IMR-90 (cell line): ENCODE measurements at regions not wholly inside any gene's neighbourhood (a gene's known extent, or its start where the extent isn't known, plus 50 kb on each side); places are given as distances from the start of the nearest gene placed in this dataset.

Experiments
- ATAC-seq: fragments of 200-7000 bp; cut with Tn5 transposase; 2 replicates; pipeline ENCODE4 v1.9.1; 2020; ENCODE audit warnings: low read depth, mild to moderate bottlenecking, moderate library complexity
- BruUV-seq: library from RNA; stranded (reverse); fragments of 400-500 nt; replicated peaks from 2 replicates; lab custom pipeline; 2021; lab: Mats Ljungman, UMichigan
- CTCF ChIA-PET: fragments of 300-600 bp; formaldehyde crosslinking; extraction: SDS; loops from one replicate; lab custom pipeline; 2021; ENCODE audit warnings: antibody characterized with exemption; lab: Yijun Ruan, JAX
- POLR2A ChIA-PET: fragments of 300-600 bp; sonication (Branson Sonifier 250); formaldehyde crosslinking; loops from one replicate; lab custom pipeline; 2022; ENCODE audit warnings: antibody characterized with exemption; ENCODE audit not compliant: unreplicated experiment; lab: Charles Lee
- DNase-seq: peaks from one replicate; pipeline ENCODE4 v3.0.0; 2013
- H2AFZ ChIP-seq: replicated peaks from 2 replicates; pipeline ENCODE3; 2013; ENCODE audit warnings: low read length, mild to moderate bottlenecking; ENCODE audit not compliant: poor library complexity
- H2AK5ac ChIP-seq: 2 replicates; pipeline ENCODE4 v1.6.1; 2013; ENCODE audit warnings: low read depth, low read length, inconsistent platforms
- H2AK9ac ChIP-seq: replicated peaks from 2 replicates; pipeline ENCODE3; 2013; ENCODE audit warnings: mild to moderate bottlenecking, low read depth, low read length, moderate library complexity; ENCODE audit not compliant: poor library complexity
- H2BK120ac ChIP-seq: 2 replicates; pipeline ENCODE4 v1.6.1; 2013; ENCODE audit warnings: low read depth, low read length, inconsistent platforms
- H2BK15ac ChIP-seq: 3 replicates; pipeline ENCODE4 v1.6.1; 2013; ENCODE audit warnings: low read depth, low read length, inconsistent platforms
- H2BK20ac ChIP-seq: 2 replicates; pipeline ENCODE4 v1.6.1; 2013; ENCODE audit warnings: low read depth, mild to moderate bottlenecking, inconsistent platforms, low read length, moderate library complexity
- H2BK5ac ChIP-seq: 2 replicates; pipeline ENCODE4 v1.6.1; 2013; ENCODE audit warnings: mild to moderate bottlenecking, low read depth, low read length, inconsistent platforms; ENCODE audit not compliant: poor library complexity, severe bottlenecking
- H3K14ac ChIP-seq: replicated peaks from 2 replicates; pipeline ENCODE4 v1.6.1; 2013; ENCODE audit warnings: low read depth, low read length, inconsistent platforms
- H3K18ac ChIP-seq: 2 replicates; pipeline ENCODE4 v1.6.1; 2013; ENCODE audit warnings: low read depth, low read length, control low read depth
- H3K23ac ChIP-seq: 2 replicates; pipeline ENCODE4 v1.6.1; 2013; ENCODE audit warnings: low read depth, low read length, inconsistent platforms
- H3K27ac ChIP-seq: 2 replicates; pipeline ENCODE4 v1.5.1; 2013; ENCODE audit warnings: mild to moderate bottlenecking, control low read depth, low read length; ENCODE audit not compliant: insufficient read depth
- H3K27me3 ChIP-seq: 2 replicates; pipeline ENCODE4 v1.6.1; 2013; ENCODE audit warnings: low read length; ENCODE audit not compliant: control insufficient read depth, insufficient read depth
- H3K36me3 ChIP-seq: 2 replicates; pipeline ENCODE4 v1.6.1; 2013; ENCODE audit warnings: low read length, mixed read lengths; ENCODE audit not compliant: control insufficient read depth, insufficient read depth
- H3K4ac ChIP-seq: 2 replicates; pipeline ENCODE4 v1.6.1; 2013; ENCODE audit warnings: low read depth, low read length, inconsistent platforms
- H3K4me1 ChIP-seq: 2 replicates; pipeline ENCODE4 v1.6.1; 2013; ENCODE audit warnings: low read length, mixed read lengths; ENCODE audit not compliant: control insufficient read depth, insufficient read depth
- H3K4me2 ChIP-seq: 2 replicates; pipeline ENCODE4 v1.6.1; 2013; ENCODE audit warnings: low read depth, mild to moderate bottlenecking, control low read depth, low read length, moderate library complexity
- H3K4me3 ChIP-seq: 2 replicates; pipeline ENCODE4 v1.5.1; 2013; ENCODE audit warnings: low read depth, mild to moderate bottlenecking, control low read depth, low read length, moderate library complexity; ENCODE audit not compliant: insufficient read depth
- H3K56ac ChIP-seq: 2 replicates; pipeline ENCODE4 v1.6.1; 2013; ENCODE audit warnings: low read length, inconsistent platforms; ENCODE audit not compliant: insufficient read depth; ENCODE audit errors: extremely low read depth
- H3K79me1 ChIP-seq, 2 experiments: 2 replicates each; pipeline ENCODE4 v1.6.1; 2013; ENCODE audit warnings: low read length in 2 of 2, inconsistent platforms in 1 of 2, low read depth in 1 of 2
- H3K9ac ChIP-seq: 2 replicates; pipeline ENCODE4 v1.6.1; 2013; ENCODE audit warnings: low read depth, low read length, control low read depth
- H3K9me1 ChIP-seq: 2 replicates; pipeline ENCODE4 v1.6.1; 2013; ENCODE audit warnings: low read length, inconsistent platforms; ENCODE audit not compliant: insufficient read depth
- H3K9me3 ChIP-seq: 2 replicates; pipeline ENCODE4 v1.6.1; 2013; ENCODE audit warnings: low read length; ENCODE audit not compliant: control insufficient read depth, insufficient read depth
- H4K20me1 ChIP-seq: 2 replicates; pipeline ENCODE4 v1.6.1; 2013; ENCODE audit warnings: low read length, inconsistent platforms; ENCODE audit not compliant: insufficient read depth
- H4K5ac ChIP-seq: 2 replicates; pipeline ENCODE4 v1.6.1; 2013; ENCODE audit warnings: mild to moderate bottlenecking, low read depth, low read length, control low read depth
- H4K8ac ChIP-seq, 2 experiments: 2 replicates each; pipeline ENCODE4 v1.6.1; 2013; ENCODE audit warnings: low read depth in 2 of 2, low read length in 2 of 2, control low read depth in 1 of 2, inconsistent platforms in 1 of 2
- H4K91ac ChIP-seq: 2 replicates; pipeline ENCODE4 v1.6.1; 2013; ENCODE audit warnings: low read depth, low read length, inconsistent platforms; ENCODE audit not compliant: insufficient read depth
- BHLHE40 ChIP-seq: fragments of 150-350 bp; IDR thresholded peaks from 2 replicates; pipeline ENCODE4 v1.6.1; 2016; ENCODE audit warnings: mild to moderate bottlenecking, low read depth, low read length
- CEBPB ChIP-seq: IDR thresholded peaks from 2 replicates; pipeline ENCODE4 v1.6.1; 2012; ENCODE audit warnings: low read depth, low read length, improper control_type of control experiment
- CHD1 ChIP-seq: IDR thresholded peaks from 2 replicates; pipeline ENCODE4 v1.6.1; 2012; ENCODE audit warnings: low read depth, low read length, improper control_type of control experiment
- FOS ChIP-seq: fragments of 150-350 bp; IDR thresholded peaks from 2 replicates; pipeline ENCODE4 v1.6.1; 2016; ENCODE audit warnings: low read depth, low read length
- MAFK ChIP-seq: IDR thresholded peaks from 2 replicates; pipeline ENCODE4 v1.6.1; 2012; ENCODE audit warnings: low read depth, low read length, improper control_type of control experiment
- MAZ ChIP-seq: IDR thresholded peaks from 2 replicates; pipeline ENCODE4 v1.6.1; 2012; ENCODE audit warnings: low read depth, mild to moderate bottlenecking, low read length, improper control_type of control experiment, moderate library complexity, borderline replicate concordance
- MXI1 ChIP-seq: IDR thresholded peaks from 2 replicates; pipeline ENCODE4 v1.6.1; 2012; ENCODE audit warnings: low read depth, mild to moderate bottlenecking, low read length, moderate library complexity, borderline replicate concordance
- NFE2L2 ChIP-seq: fragments of 150-350 bp; IDR thresholded peaks from 2 replicates; pipeline ENCODE4 v1.6.1; 2016; ENCODE audit warnings: low read depth, mild to moderate bottlenecking, low read length
- POLR2A ChIP-seq: IDR thresholded peaks from 2 replicates; pipeline ENCODE4 v1.6.1; 2012; ENCODE audit warnings: mild to moderate bottlenecking, low read depth, low read length
- RAD21 ChIP-seq: IDR thresholded peaks from 2 replicates; pipeline ENCODE4 v1.6.1; 2012; ENCODE audit warnings: low read length, improper control_type of control experiment
- RCOR1 ChIP-seq: IDR thresholded peaks from 2 replicates; pipeline ENCODE4 v1.6.1; 2012; ENCODE audit warnings: mild to moderate bottlenecking, low read length, improper control_type of control experiment; ENCODE audit not compliant: insufficient replicate concordance
- RFX5 ChIP-seq: IDR thresholded peaks from 2 replicates; pipeline ENCODE4 v1.8.0; 2012; ENCODE audit warnings: low read depth, mild to moderate bottlenecking, low read length, moderate library complexity
- SMC3 ChIP-seq: fragments of 150-350 bp; IDR thresholded peaks from 2 replicates; pipeline ENCODE4 v1.6.1; 2016; ENCODE audit warnings: low read depth, mild to moderate bottlenecking, antibody characterized with exemption, low read length, moderate library complexity
- WGBS, 2 experiments: methylation state at CpG; one replicate each; pipeline versions ENCODE4 v1.1.5 to v1.1.7; 2013; ENCODE audit warnings: missing lambda C conversion rate in 2 of 2; ENCODE audit not compliant: insufficient read length in 1 of 2; ENCODE audit errors: extremely low coverage in 2 of 2; 5-methylcytosine and 5-hydroxymethylcytosine counted together
- dilution Hi-C: fragments of 300-500 bp; cut with HindIII; formaldehyde crosslinking; loops from one replicate; pipeline ENCODE4 v1.14.3; 2018; ENCODE audit warnings: low sequenced_read_pairs; ENCODE audit not compliant: unreplicated experiment
- in situ Hi-C: fragments of 300-500 bp; cut with MboI; formaldehyde crosslinking; loops from 3 replicates; pipeline ENCODE4 v1.14.3; 2019; ENCODE audit warnings: low sequenced_read_pairs, inconsistent platforms, mixed read lengths
- intact Hi-C: fragments of 100-400 bp; cut with micrococcal nuclease; formaldehyde crosslinking; loops from 2 replicates; pipeline ENCODE4 v1.10.0; 2022
- TF ChIP-seq, protein P1 (sequence below): conservative IDR thresholded peaks from 2 replicates; pipeline ENCODE4 v1.5.1; 2012; ENCODE audit warnings: mild to moderate bottlenecking, low read depth, low read length, improper control_type of control experiment
- TF ChIP-seq, protein P2 (sequence below): fragments of 150-350 bp; IDR thresholded peaks from 2 replicates; pipeline ENCODE4 v1.6.1; 2017; ENCODE audit warnings: mild to moderate bottlenecking, antibody characterized with exemption, low read length, low read depth

DNA sequence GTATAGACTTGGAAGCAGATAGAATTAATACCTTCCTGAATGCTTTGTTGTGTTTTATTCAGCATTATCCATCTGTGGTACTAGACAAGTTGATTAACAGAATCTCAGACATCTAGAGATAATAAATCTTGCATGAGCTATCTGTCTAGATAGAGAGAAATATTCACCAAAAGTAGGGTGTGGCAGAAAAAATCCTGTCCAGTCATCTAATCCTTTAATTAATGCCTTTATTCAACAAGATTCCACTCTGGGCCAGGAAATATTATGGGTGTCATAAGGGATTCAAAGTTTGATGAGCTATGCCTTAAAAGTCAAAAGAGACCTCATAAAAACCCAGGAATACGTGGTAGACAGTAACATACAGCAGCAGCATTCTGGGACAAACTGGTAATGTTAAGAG, 601.2 kb downstream of the LMO4 start:
- intact Hi-C loops (no loop called here), dilution Hi-C loops (no loop called here), in situ Hi-C loops (no loop called here)
- Histone ChIP-seq H3K27ac (no peak overlapping the region), H3K9me3 (no peaks in the 10 kb centered on the region), H3K23ac (no peak overlapping the region), H2AK5ac (no peak overlapping the region), H3K18ac (no peak overlapping the region), H4K91ac (no peak overlapping the region), H2BK120ac (no peak overlapping the region), H2BK15ac (no peak overlapping the region), H3K9ac (no peak overlapping the region), H3K36me3 (no peaks in the 10 kb centered on the region), H4K8ac (no peak overlapping the region), H3K9me1 (no peaks in the 10 kb centered on the region), H3K56ac (no peak overlapping the region), H2AK9ac (no peak overlapping the region), H3K14ac (no peak overlapping the region), H3K4me3 (no peak overlapping the region), H2BK5ac (no peak overlapping the region), H4K5ac (no peak overlapping the region), H3K79me1 (no peaks in the 10 kb centered on the region), H2AFZ (no peak overlapping the region), H2BK20ac (no peak overlapping the region), H3K4ac (no peak overlapping the region), H3K4me2 (no peak overlapping the region), H3K4me1 (no peaks in the 10 kb centered on the region), H3K27me3 (no peaks in the 10 kb centered on the region), H4K20me1 (no peaks in the 10 kb centered on the region)
- ATAC-seq (no peak), DNase-seq (no peak)
- CTCF ChIA-PET, result no interaction called here
- BruUV-seq, result no TSS peak
- POLR2A ChIA-PET, result no interaction called here
- TF ChIP-seq RCOR1 (no peak), MAFK (no peak), BHLHE40 (no peak), POLR2A (no peak), NFE2L2 (no peak), MXI1 (no peak), SMC3 (no peak), MAZ (no peak), RFX5 (no peak), CHD1 (no peak), FOS (no peak), CEBPB (no peak), RAD21 (no peak)
- TF ChIP-seq, protein P1, sequence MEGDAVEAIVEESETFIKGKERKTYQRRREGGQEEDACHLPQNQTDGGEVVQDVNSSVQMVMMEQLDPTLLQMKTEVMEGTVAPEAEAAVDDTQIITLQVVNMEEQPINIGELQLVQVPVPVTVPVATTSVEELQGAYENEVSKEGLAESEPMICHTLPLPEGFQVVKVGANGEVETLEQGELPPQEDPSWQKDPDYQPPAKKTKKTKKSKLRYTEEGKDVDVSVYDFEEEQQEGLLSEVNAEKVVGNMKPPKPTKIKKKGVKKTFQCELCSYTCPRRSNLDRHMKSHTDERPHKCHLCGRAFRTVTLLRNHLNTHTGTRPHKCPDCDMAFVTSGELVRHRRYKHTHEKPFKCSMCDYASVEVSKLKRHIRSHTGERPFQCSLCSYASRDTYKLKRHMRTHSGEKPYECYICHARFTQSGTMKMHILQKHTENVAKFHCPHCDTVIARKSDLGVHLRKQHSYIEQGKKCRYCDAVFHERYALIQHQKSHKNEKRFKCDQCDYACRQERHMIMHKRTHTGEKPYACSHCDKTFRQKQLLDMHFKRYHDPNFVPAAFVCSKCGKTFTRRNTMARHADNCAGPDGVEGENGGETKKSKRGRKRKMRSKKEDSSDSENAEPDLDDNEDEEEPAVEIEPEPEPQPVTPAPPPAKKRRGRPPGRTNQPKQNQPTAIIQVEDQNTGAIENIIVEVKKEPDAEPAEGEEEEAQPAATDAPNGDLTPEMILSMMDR, result no peak
- TF ChIP-seq, protein P2, sequence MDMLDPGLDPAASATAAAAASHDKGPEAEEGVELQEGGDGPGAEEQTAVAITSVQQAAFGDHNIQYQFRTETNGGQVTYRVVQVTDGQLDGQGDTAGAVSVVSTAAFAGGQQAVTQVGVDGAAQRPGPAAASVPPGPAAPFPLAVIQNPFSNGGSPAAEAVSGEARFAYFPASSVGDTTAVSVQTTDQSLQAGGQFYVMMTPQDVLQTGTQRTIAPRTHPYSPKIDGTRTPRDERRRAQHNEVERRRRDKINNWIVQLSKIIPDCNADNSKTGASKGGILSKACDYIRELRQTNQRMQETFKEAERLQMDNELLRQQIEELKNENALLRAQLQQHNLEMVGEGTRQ, result no peak
- no CpG with 5 or more reads among the region's 1 CpG for WGBS, 2 experiments
